ENCODE measurements at regions not wholly inside any gene's neighbourhood (a gene's known extent, or its start where the extent isn't known, plus 50 kb on each side); places are given as distances from the start of the nearest gene placed in this dataset.

- H3K4me3 ChIP-seq (ENCODE audit: low read depth, low read length): no peak overlapping the region
- H3K36me3 ChIP-seq (ENCODE audit: control insufficient read depth, insufficient read depth, low read length): no peaks in the 10 kb centered on the region
- DNase-seq (ENCODE audit: low read depth) (no peak), FAIRE-seq (no peak)
- no peaks in the 10 kb centered on the region for H3K27me3 ChIP-seq (ENCODE audit: control insufficient read depth, insufficient read depth, low read length)
- TF ChIP-seq, protein P1, sequence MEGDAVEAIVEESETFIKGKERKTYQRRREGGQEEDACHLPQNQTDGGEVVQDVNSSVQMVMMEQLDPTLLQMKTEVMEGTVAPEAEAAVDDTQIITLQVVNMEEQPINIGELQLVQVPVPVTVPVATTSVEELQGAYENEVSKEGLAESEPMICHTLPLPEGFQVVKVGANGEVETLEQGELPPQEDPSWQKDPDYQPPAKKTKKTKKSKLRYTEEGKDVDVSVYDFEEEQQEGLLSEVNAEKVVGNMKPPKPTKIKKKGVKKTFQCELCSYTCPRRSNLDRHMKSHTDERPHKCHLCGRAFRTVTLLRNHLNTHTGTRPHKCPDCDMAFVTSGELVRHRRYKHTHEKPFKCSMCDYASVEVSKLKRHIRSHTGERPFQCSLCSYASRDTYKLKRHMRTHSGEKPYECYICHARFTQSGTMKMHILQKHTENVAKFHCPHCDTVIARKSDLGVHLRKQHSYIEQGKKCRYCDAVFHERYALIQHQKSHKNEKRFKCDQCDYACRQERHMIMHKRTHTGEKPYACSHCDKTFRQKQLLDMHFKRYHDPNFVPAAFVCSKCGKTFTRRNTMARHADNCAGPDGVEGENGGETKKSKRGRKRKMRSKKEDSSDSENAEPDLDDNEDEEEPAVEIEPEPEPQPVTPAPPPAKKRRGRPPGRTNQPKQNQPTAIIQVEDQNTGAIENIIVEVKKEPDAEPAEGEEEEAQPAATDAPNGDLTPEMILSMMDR (IDR thresholded peaks at IDR 0.05; ENCODE audit: insufficient read depth, low read length, severe bottlenecking): no peak
Observed at GRCh38 chr14:101048766-101049165, 145.2 kb upstream of the RTL1 start.

- TF ChIP-seq, protein P1 (IDR thresholded peaks at IDR 0.05; ENCODE audit: insufficient read depth, low read length, severe bottlenecking): no peak
- no peak for DNase-seq (ENCODE audit: low read depth)
- Histone ChIP-seq H3K4me3 (ENCODE audit: low read depth, low read length) (no peak overlapping the region), H3K27me3 (ENCODE audit: control insufficient read depth, insufficient read depth, low read length) (no peaks in the 10 kb centered on the region), H3K36me3 (ENCODE audit: control insufficient read depth, insufficient read depth, low read length) (no peaks in the 10 kb centered on the region)
- no peak for FAIRE-seq
Observed at GRCh38 chr14:101049511-101049910, 146.0 kb upstream of the RTL1 start.

GRCh38 chr14:101049942-101050341, 146.4 kb upstream of the RTL1 start:
- Histone ChIP-seq H3K27me3 (ENCODE audit: control insufficient read depth, insufficient read depth, low read length) (no peaks in the 10 kb centered on the region), H3K36me3 (ENCODE audit: control insufficient read depth, insufficient read depth, low read length) (no peaks in the 10 kb centered on the region), H3K4me3 (ENCODE audit: low read depth, low read length) (no peak overlapping the region)
- DNase-seq (ENCODE audit: low read depth) (no peak), FAIRE-seq (no peak)
- TF ChIP-seq, protein P1 (IDR thresholded peaks at IDR 0.05; ENCODE audit: insufficient read depth, low read length, severe bottlenecking): no peak

DNA sequence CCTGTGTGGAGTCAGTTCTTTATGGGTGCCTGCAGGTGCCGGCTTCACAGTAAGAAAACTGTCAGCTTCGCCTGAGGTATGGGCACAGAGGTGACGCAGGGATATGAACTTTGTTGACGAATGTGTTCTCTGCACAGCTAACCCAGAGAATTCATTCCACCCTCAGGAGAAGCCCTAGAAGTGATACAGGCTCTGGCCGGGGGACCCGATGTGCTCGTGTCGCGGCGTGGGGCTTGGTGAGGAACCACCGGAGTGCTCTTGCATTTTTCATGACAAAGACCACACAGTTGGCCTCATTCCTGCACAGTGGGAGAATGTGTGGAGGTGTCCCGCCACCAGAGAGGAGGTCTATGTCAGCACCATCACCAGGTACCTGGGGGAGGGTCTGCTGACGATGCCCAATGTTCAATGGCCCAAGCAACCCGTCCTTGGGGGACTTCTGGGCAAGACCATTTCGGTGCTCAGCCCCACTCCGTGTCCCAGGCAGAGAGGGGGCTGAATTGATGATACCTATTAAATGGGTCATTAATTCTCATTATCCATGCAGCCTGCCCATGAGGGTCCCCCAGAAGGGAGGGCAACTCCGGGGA, 147.5 kb upstream of the RTL1 start:
- Histone ChIP-seq H3K36me3 (ENCODE audit: control insufficient read depth, insufficient read depth, low read length) (no peaks in the 10 kb centered on the region), H3K4me3 (ENCODE audit: low read depth, low read length) (no peak overlapping the region), H3K27me3 (ENCODE audit: control insufficient read depth, insufficient read depth, low read length) (no peaks in the 10 kb centered on the region)
- TF ChIP-seq, protein P1 (IDR thresholded peaks at IDR 0.05; ENCODE audit: insufficient read depth, low read length, severe bottlenecking): no peak
- no peak for FAIRE-seq
- no peak for DNase-seq (ENCODE audit: low read depth)

GRCh38 chr14:101054671-101055070, 151.1 kb upstream of the RTL1 start:
- no peak overlapping the region for H3K4me3 ChIP-seq (ENCODE audit: low read depth, low read length)
- no peaks in the 10 kb centered on the region for H3K36me3 ChIP-seq (ENCODE audit: control insufficient read depth, insufficient read depth, low read length)
- TF ChIP-seq, protein P1 (IDR thresholded peaks at IDR 0.05; ENCODE audit: insufficient read depth, low read length, severe bottlenecking): no peak
- DNase-seq (ENCODE audit: low read depth) (no peak), FAIRE-seq (peak; percentile 7)
- no peaks in the 10 kb centered on the region for H3K27me3 ChIP-seq (ENCODE audit: control insufficient read depth, insufficient read depth, low read length)

- H3K4me3 ChIP-seq (ENCODE audit: low read depth, low read length): no peak overlapping the region
- H3K36me3 ChIP-seq (ENCODE audit: control insufficient read depth, insufficient read depth, low read length): no peaks in the 10 kb centered on the region
- DNase-seq (ENCODE audit: low read depth) (no peak), FAIRE-seq (peak; percentile 43)
- no peaks in the 10 kb centered on the region for H3K27me3 ChIP-seq (ENCODE audit: control insufficient read depth, insufficient read depth, low read length)
- TF ChIP-seq, protein P1 (IDR thresholded peaks at IDR 0.05; ENCODE audit: insufficient read depth, low read length, severe bottlenecking): no peak
Observed at GRCh38 chr14:101055106-101055662, 151.7 kb upstream of the RTL1 start.

All from bronchial epithelial cell (primary cell).